GM12873 (cell line): ENCODE measurements at regions not wholly inside any gene's neighbourhood (a gene's known extent, or its start where the extent isn't known, plus 50 kb on each side); places are given as distances from the start of the nearest gene placed in this dataset.

Experiments used
- CTCF ChIP-seq: IDR thresholded peaks from 2 replicates; pipeline ENCODE4 v1.5.1; 2012; ENCODE audit warnings: low read depth, mild to moderate bottlenecking, moderate library complexity, low read length, control low read depth; ENCODE audit not compliant: insufficient read depth; ENCODE audit errors: missing control alignments

- TF ChIP-seq CTCF: no peak
These were observed 695.9 kb upstream of the GRM3 start for GRCh38 chr7:85947767-85948166.

GRCh38 chr7:85940798-85941197, 702.9 kb upstream of the GRM3 start:
- TF ChIP-seq CTCF: no peak

GRCh38 chr7:85931919-85932318, 711.8 kb upstream of the GRM3 start:
- no peak for TF ChIP-seq CTCF

- no peak for TF ChIP-seq CTCF
These were observed 715.2 kb upstream of the GRM3 start for GRCh38 chr7:85928500-85928899.

GRCh38 chr7:85927226-85927625, 716.5 kb upstream of the GRM3 start:
- TF ChIP-seq CTCF: no peak

- no peak for TF ChIP-seq CTCF
These were observed 719.6 kb upstream of the GRM3 start for GRCh38 chr7:85924062-85924461.

- TF ChIP-seq CTCF: no peak
These were observed 727.7 kb upstream of the GRM3 start for GRCh38 chr7:85916016-85916415.
